Ovary (tissue), 3 donors: ENCODE measurements at regions not wholly inside any gene's neighbourhood (a gene's known extent, or its start where the extent isn't known, plus 50 kb on each side); places are given as distances from the start of the nearest gene placed in this dataset.

Experiments
- CTCF ChIP-seq, 3 donors: fragments of 450-650 bp in 2 of 3; fragments of 200-600 bp in 1 of 3; IDR thresholded peaks; one replicate each; pipeline versions ENCODE4 v1.5.1 to v1.8.0; 2016 to 2022; ENCODE audit warnings: antibody characterized with exemption in 3 of 3, mild to moderate bottlenecking in 1 of 3
- EP300 ChIP-seq: sonication (generic); formaldehyde crosslinking; IDR thresholded peaks from one replicate; pipeline ENCODE4 v1.6.1; 2017; ENCODE audit warnings: antibody characterized with exemption
- POLR2A ChIP-seq: fragments of 450-650 bp; IDR thresholded peaks from one replicate; pipeline ENCODE4 v1.6.1; 2017; ENCODE audit warnings: antibody characterized with exemption, mild to moderate bottlenecking, moderate library complexity
- donor health status: DM: no; HTN: no; CAD: no.

- no peak for TF ChIP-seq CTCF (IDR thresholded peaks at IDR 0.05)
- TF ChIP-seq EP300: no peak
- no peak for TF ChIP-seq POLR2A
Observed at GRCh38 chr4:137129441-137129840, 402.9 kb downstream of the PCDH18 start.
